Panc1 (cell line): ENCODE measurements at regions not wholly inside any gene's neighbourhood (a gene's known extent, or its start where the extent isn't known, plus 50 kb on each side); places are given as distances from the start of the nearest gene placed in this dataset.

Source experiments
- CTCF ChIP-seq: fragments of 450-650 bp; IDR thresholded peaks from 2 replicates; pipeline ENCODE4 v1.5.1; 2017; ENCODE audit warnings: mild to moderate bottlenecking
- POLR2AphosphoS5 ChIP-seq: IDR thresholded peaks from 2 replicates; pipeline ENCODE4 v1.6.1; 2012; ENCODE audit warnings: mild to moderate bottlenecking, low read depth, low read length, moderate library complexity
- REST ChIP-seq, 2 experiments: IDR thresholded peaks; 2 replicates each; pipeline ENCODE4 v1.6.1; 2011 to 2012; ENCODE audit warnings: low read depth in 2 of 2, control low read depth in 1 of 2, low read length in 1 of 2, mild to moderate bottlenecking in 1 of 2, moderate library complexity in 1 of 2; ENCODE audit not compliant: insufficient read depth in 1 of 2
- TCF7L2 ChIP-seq: IDR thresholded peaks from 2 replicates; pipeline ENCODE4 v1.6.1; 2011; ENCODE audit warnings: mild to moderate bottlenecking, low read depth, low read length, inconsistent platforms

- no peak for TF ChIP-seq CTCF
- no peak for TF ChIP-seq REST (IDR thresholded peaks at IDR 0.05; ENCODE audit: insufficient read depth in 1 of 2, low read depth in 2 of 2, low read length in 1 of 2)
- no peak for TF ChIP-seq POLR2AphosphoS5
- TF ChIP-seq TCF7L2: no peak
Measured at GRCh38 chr10:84825330-84825729, 496.9 kb downstream of the CCSER2 start.
